Nephron progenitor cell (in vitro differentiated cells): ENCODE measurements at regions not wholly inside any gene's neighbourhood (a gene's known extent, or its start where the extent isn't known, plus 50 kb on each side); places are given as distances from the start of the nearest gene placed in this dataset.

Experiments
- DNase-seq: peaks from one replicate; pipeline ENCODE4 v3.0.0; 2021
- H3K27ac Mint-ChIP-seq: 2 replicates; pipeline ENCODE4 v1.8.0; 2021; ENCODE audit warnings: mild to moderate bottlenecking, moderate library complexity, mixed read lengths
- H3K27me3 Mint-ChIP-seq: 2 replicates; pipeline ENCODE4 v1.8.0; 2021; ENCODE audit warnings: mild to moderate bottlenecking, low read depth, mixed read lengths; ENCODE audit not compliant: poor library complexity
- H3K36me3 Mint-ChIP-seq: 2 replicates; pipeline ENCODE4 v1.8.0; 2021; ENCODE audit warnings: low read depth, mixed read lengths
- H3K4me1 Mint-ChIP-seq: 2 replicates; pipeline ENCODE4 v1.8.0; 2021; ENCODE audit warnings: mixed read lengths
- H3K4me3 Mint-ChIP-seq: 2 replicates; pipeline ENCODE4 v1.8.0; 2021; ENCODE audit warnings: mild to moderate bottlenecking, moderate library complexity, mixed read lengths
- H3K9me3 Mint-ChIP-seq: 2 replicates; pipeline ENCODE4 v1.8.0; 2021; ENCODE audit warnings: mild to moderate bottlenecking, moderate library complexity, mixed read lengths
- TF ChIP-seq, protein P1 (sequence below): fragments of 200-600 bp; sonication (generic); IDR thresholded peaks from 2 replicates; pipeline ENCODE4 v1.5.0; 2021; ENCODE audit warnings: antibody characterized with exemption

DNA sequence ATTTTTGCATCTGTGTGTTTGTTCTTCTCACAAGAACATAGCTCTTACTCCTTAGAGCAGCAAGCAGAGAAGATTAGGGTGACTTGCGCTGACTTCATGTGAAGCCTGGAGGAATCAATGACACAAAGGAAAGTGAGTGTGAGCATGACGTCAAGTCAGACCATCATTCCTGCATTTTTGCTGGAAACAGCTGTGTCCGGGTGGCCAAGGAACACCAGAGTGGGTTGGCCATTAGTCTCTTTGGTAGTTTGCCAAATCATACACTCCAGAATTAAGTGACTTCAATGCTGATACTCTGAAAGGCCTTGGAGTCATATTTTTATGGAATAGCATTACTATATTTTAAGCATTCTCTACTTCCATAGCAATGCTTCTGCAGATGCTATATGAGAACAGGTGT is 597.2 kb downstream of the DCDC2C start:
- Mint-ChIP-seq H3K36me3 (no peaks in the 10 kb centered on the region), H3K27ac (no peak overlapping the region), H3K4me1 (no peaks in the 10 kb centered on the region), H3K27me3 (no peaks in the 10 kb centered on the region), H3K4me3 (no peak overlapping the region), H3K9me3 (peaks cover 4% of the 10 kb centered on the region)
- DNase-seq = no peak
- TF ChIP-seq, protein P1, sequence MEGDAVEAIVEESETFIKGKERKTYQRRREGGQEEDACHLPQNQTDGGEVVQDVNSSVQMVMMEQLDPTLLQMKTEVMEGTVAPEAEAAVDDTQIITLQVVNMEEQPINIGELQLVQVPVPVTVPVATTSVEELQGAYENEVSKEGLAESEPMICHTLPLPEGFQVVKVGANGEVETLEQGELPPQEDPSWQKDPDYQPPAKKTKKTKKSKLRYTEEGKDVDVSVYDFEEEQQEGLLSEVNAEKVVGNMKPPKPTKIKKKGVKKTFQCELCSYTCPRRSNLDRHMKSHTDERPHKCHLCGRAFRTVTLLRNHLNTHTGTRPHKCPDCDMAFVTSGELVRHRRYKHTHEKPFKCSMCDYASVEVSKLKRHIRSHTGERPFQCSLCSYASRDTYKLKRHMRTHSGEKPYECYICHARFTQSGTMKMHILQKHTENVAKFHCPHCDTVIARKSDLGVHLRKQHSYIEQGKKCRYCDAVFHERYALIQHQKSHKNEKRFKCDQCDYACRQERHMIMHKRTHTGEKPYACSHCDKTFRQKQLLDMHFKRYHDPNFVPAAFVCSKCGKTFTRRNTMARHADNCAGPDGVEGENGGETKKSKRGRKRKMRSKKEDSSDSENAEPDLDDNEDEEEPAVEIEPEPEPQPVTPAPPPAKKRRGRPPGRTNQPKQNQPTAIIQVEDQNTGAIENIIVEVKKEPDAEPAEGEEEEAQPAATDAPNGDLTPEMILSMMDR = no peak

DNA sequence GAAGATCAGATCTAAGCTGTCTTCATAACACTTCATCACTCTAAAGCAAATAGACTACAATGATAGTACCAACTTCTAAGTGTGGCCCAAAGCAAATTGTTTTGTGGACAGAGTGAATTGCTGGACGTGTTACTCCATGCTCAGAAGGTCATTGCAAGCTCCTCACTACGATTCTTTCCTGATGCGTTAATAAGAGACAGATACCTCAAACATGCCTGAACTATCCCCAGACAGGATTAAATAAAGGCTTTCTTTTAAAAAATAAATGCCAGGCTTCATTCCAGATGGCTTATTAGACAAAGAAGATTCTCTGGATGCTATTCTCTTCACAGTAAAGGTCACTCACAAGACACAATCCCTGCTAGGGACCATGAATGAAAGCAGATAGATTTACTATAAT is 621.2 kb downstream of the DCDC2C start:
- Mint-ChIP-seq H3K9me3 (no peaks in the 10 kb centered on the region), H3K4me1 (no peaks in the 10 kb centered on the region), H3K4me3 (no peak overlapping the region), H3K36me3 (no peaks in the 10 kb centered on the region), H3K27ac (no peak overlapping the region), H3K27me3 (no peaks in the 10 kb centered on the region)
- TF ChIP-seq, protein P1 = no peak
- no peak for DNase-seq

DNA sequence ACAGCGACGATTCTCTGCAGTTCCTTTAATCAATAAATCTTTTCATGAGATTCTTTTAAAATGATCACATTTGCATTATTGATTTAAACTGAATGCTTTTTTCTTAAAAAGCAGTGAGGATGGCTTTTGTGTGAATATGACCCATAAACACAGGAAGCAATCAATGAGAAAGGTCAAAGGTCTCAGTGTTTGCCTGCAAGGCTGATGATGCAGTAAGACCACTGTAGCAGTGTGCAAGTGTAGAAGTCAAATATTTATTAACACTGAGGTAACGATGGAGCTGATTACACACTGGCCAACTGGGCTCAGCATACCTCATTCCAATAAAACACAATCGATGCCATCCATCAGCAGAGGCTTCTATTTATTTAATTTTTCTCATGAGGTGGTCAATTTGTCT is 633.5 kb downstream of the DCDC2C start:
- Mint-ChIP-seq H3K36me3 (no peaks in the 10 kb centered on the region), H3K27me3 (no peaks in the 10 kb centered on the region), H3K4me3 (no peak overlapping the region), H3K27ac (no peak overlapping the region), H3K9me3 (no peaks in the 10 kb centered on the region), H3K4me1 (peaks cover 12% of the 10 kb centered on the region)
- no peak for DNase-seq
- TF ChIP-seq, protein P1 = no peak

DNA sequence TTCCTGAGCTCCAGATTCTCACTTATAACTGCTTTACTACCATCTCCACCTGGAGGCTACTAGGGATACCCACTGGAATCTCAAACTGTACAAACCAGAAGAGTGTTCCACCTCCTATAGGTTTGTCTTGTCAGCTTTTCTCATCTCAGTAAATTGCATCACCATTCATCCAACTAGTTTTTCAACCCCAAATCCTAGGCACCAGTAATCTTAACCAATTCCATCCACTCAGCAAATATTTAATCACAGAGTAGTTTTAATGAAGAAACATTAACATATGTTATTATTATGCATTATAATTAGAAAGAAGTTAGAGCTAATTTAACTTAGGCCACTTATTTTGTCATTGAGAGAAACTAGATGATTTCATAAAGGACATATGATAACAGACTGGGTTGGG is 635.0 kb downstream of the DCDC2C start:
- Mint-ChIP-seq H3K27ac (no peak overlapping the region), H3K9me3 (peaks cover 4% of the 10 kb centered on the region), H3K4me3 (no peak overlapping the region), H3K36me3 (no peaks in the 10 kb centered on the region), H3K27me3 (peaks cover 2% of the 10 kb centered on the region), H3K4me1 (peaks cover 12% of the 10 kb centered on the region)
- no peak for DNase-seq
- TF ChIP-seq, protein P1 = no peak

DNA sequence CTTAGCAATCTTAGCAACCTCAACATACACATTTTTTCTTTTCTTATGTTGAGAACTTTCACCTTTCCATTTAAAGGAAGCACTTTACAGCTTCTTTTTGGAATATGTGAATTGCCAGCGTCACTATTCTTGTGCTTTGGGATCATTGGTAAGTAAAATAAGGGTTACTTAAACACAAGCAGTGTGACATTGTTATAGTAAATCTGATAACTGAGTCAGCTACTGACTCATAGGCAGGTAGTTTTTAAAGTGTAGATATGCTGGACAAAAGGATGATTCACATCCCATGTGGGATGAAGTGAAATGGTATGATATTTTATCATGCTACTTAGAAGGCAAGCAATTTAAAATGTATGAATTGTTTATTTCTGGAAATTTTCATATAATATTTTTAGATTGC is 637.2 kb downstream of the DCDC2C start:
- DNase-seq = no peak
- Mint-ChIP-seq H3K4me3 (no peak overlapping the region), H3K4me1 (peaks cover 8% of the 10 kb centered on the region), H3K9me3 (peaks cover 4% of the 10 kb centered on the region), H3K27ac (no peak overlapping the region), H3K27me3 (peaks cover 2% of the 10 kb centered on the region), H3K36me3 (no peaks in the 10 kb centered on the region)
- TF ChIP-seq, protein P1 = no peak

DNA sequence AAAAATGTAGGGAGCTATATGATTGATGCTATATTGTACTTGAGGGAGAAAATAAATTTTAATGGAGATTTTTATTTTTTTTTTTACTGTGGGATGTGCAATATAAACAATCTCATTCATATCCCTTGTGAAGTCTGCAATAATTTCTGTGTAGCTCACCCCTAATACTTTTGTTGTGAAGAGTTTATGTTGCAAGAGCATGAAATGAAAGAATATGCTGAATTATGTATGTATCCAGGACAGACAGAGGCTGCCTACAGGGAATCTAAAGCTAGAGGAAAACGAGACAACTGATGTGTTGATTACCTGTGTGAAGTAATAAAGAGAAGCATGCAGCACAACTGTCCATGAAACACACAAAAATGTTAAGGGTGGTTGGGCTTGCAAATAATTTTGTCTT is 643.3 kb downstream of the DCDC2C start:
- Mint-ChIP-seq H3K36me3 (no peaks in the 10 kb centered on the region), H3K4me1 (peaks cover 5% of the 10 kb centered on the region), H3K4me3 (no peak overlapping the region), H3K27me3 (peaks cover 9% of the 10 kb centered on the region), H3K9me3 (peaks cover 4% of the 10 kb centered on the region), H3K27ac (no peak overlapping the region)
- no peak for DNase-seq
- TF ChIP-seq, protein P1 = no peak
